Left ventricle myocardium superior (tissue), 1 donor: ENCODE measurements at regions not wholly inside any gene's neighbourhood (a gene's known extent, or its start where the extent isn't known, plus 50 kb on each side); places are given as distances from the start of the nearest gene placed in this dataset.
"Not testable (repeated sequence)": the region's sequence is repeated elsewhere in the genome, so short reads cannot be mapped to it uniquely, and the experiment has no call there.

Experiments
- ATAC-seq: fragments of 200-7000 bp; cut with Tn5 transposase; one replicate; pipeline ENCODE4 v1.9.1; 2020; ENCODE audit warnings: mild to moderate bottlenecking, moderate library complexity
- DNase-seq: peaks from one replicate; pipeline ENCODE4 v3.0.0-alpha.2; 2020
- intact Hi-C: fragments of 100-400 bp; cut with micrococcal nuclease; formaldehyde crosslinking; loops from one replicate; pipeline ENCODE4 v1.11.0; 2022
- donor health status: DM: no; HTN: yes; CAD: no; lungs with severe emphysema.

- intact Hi-C loops = no loop called here
- DNase-seq (peak; percentile 35), ATAC-seq (peak; percentile 25)
Observed at GRCh38 chr15:98547741-98548138, 100.6 kb upstream of the IGF1R start.

GRCh38 chr15:98548139-98548971 lies 100.0 kb upstream of the IGF1R start:
- peak; percentile 80 for DNase-seq
- ATAC-seq = peak; percentile 93

GRCh38 chr15:98549003-98549402 lies 99.3 kb upstream of the IGF1R start:
- intact Hi-C loops = no loop called here
- DNase-seq (no peak), ATAC-seq (no peak)

More at GRCh38 chr15:98548139-98548971, 100.0 kb upstream of the IGF1R start:
- intact Hi-C loops = no loop called here

- intact Hi-C loops = no loop called here
- no peak for ATAC-seq
- no peak for DNase-seq
Observed at GRCh38 chr15:98549741-98550140, 98.6 kb upstream of the IGF1R start.

- ATAC-seq, DNase-seq, intact Hi-C loops: not testable (repeated sequence)
Observed at GRCh38 chr15:98550363-98550762, 98.0 kb upstream of the IGF1R start.

- no peak for ATAC-seq
Observed at GRCh38 chr15:98551936-98552562, 96.3 kb upstream of the IGF1R start.

GRCh38 chr15:98554272-98555172 lies 93.8 kb upstream of the IGF1R start:
- no peak for ATAC-seq
- intact Hi-C loops = no loop called here
- DNase-seq = no peak

More at GRCh38 chr15:98551936-98552562, 96.3 kb upstream of the IGF1R start:
- no peak for DNase-seq
- intact Hi-C loops = no loop called here

- intact Hi-C loops = no loop called here
- no peak for DNase-seq
- ATAC-seq = no peak
Observed at GRCh38 chr15:98555173-98555515, 93.2 kb upstream of the IGF1R start.

GRCh38 chr15:98556321-98556720 lies 92.0 kb upstream of the IGF1R start:
- ATAC-seq = no peak
- intact Hi-C loops = no loop called here

GRCh38 chr15:98560338-98560737 lies 88.0 kb upstream of the IGF1R start:
- DNase-seq (no peak), ATAC-seq (no peak)
- intact Hi-C loops = no loop called here

More at GRCh38 chr15:98556321-98556720, 92.0 kb upstream of the IGF1R start:
- no peak for DNase-seq

GRCh38 chr15:98561169-98561941 lies 87.0 kb upstream of the IGF1R start:
- DNase-seq (no peak), ATAC-seq (no peak)
- intact Hi-C loops = no loop called here

- ATAC-seq (no peak), DNase-seq (no peak)
- intact Hi-C loops = no loop called here
Observed at GRCh38 chr15:98562331-98562937, 85.9 kb upstream of the IGF1R start.

- ATAC-seq (no peak), DNase-seq (no peak)
- intact Hi-C loops = no loop called here
Observed at GRCh38 chr15:98565566-98565965, 82.8 kb upstream of the IGF1R start.

- intact Hi-C loops = no loop called here
- no peak for ATAC-seq
- no peak for DNase-seq
Observed at GRCh38 chr15:98567951-98568350, 80.4 kb upstream of the IGF1R start.

- ATAC-seq (no peak), DNase-seq (no peak)
- intact Hi-C loops = no loop called here
Observed at GRCh38 chr15:98568382-98569017, 79.8 kb upstream of the IGF1R start.

GRCh38 chr15:98570119-98570518 lies 78.2 kb upstream of the IGF1R start:
- intact Hi-C loops = no loop called here
- ATAC-seq = no peak
- no peak for DNase-seq

- intact Hi-C loops = no loop called here
- no peak for DNase-seq
- peak; percentile 65 for ATAC-seq
Observed at GRCh38 chr15:98580572-98580971, 67.8 kb upstream of the IGF1R start.

GRCh38 chr15:98581715-98582114 lies 66.6 kb upstream of the IGF1R start:
- intact Hi-C loops = no loop called here
- DNase-seq (no peak), ATAC-seq (no peak)
